Retinal pigment epithelial cell (primary cell): ENCODE measurements at regions not wholly inside any gene's neighbourhood (a gene's known extent, or its start where the extent isn't known, plus 50 kb on each side); places are given as distances from the start of the nearest gene placed in this dataset.

Source experiments
- DNase-seq: peaks from one replicate; pipeline ENCODE4 v3.0.0-alpha.2; 2010; ENCODE audit warnings: low read depth
- H3K4me3 ChIP-seq: 2 replicates; pipeline ENCODE4 v1.5.1; 2011; ENCODE audit warnings: mild to moderate bottlenecking, low read length, control low read depth, moderate library complexity
- TF ChIP-seq, protein P1 (sequence below): conservative IDR thresholded peaks from 2 replicates; pipeline ENCODE4 v1.5.1; 2011; ENCODE audit warnings: low read depth, low read length, control low read depth, inconsistent platforms

DNA sequence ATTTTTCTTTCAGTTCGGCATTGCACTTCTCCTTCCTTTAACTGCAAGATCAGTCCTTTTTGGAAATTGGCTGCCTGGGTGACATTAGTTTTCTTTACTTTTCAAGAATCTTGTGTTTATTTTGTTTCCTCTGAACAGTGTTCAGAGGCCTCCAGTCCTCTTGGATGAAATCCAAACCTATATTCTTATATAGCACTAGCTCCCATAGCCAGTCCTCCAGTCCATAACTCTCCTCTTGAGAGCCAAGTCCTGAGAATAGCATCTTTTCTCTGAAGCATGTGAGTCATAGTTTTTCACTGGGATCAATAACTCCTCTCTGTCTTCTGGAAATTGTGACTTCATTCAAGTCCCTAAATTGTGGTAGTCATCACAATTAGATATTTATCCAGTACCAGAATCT is 357.5 kb downstream of the RAPGEF2 start:
- H3K4me3 ChIP-seq, result no peak overlapping the region
- no peak for DNase-seq
- TF ChIP-seq, protein P1, sequence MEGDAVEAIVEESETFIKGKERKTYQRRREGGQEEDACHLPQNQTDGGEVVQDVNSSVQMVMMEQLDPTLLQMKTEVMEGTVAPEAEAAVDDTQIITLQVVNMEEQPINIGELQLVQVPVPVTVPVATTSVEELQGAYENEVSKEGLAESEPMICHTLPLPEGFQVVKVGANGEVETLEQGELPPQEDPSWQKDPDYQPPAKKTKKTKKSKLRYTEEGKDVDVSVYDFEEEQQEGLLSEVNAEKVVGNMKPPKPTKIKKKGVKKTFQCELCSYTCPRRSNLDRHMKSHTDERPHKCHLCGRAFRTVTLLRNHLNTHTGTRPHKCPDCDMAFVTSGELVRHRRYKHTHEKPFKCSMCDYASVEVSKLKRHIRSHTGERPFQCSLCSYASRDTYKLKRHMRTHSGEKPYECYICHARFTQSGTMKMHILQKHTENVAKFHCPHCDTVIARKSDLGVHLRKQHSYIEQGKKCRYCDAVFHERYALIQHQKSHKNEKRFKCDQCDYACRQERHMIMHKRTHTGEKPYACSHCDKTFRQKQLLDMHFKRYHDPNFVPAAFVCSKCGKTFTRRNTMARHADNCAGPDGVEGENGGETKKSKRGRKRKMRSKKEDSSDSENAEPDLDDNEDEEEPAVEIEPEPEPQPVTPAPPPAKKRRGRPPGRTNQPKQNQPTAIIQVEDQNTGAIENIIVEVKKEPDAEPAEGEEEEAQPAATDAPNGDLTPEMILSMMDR, result no peak

DNA sequence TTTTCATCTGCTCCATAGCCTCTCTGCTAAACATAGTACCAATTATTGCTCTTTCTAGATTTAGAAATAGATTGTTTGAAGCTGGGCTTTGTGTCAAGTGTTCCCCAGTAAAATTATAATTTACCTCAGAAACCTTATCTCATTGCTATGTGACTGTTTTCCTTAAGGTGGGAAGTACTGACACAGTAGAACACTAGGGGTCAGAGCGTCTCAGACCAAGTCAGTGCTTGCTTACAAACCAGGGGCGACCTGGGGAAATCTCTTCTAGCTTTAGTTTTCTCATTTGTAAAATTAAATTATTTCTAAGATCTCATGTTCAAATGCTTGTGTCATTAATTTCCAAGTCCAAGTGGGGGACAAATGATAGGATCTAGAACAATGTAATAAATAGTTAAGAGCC is 360.4 kb downstream of the RAPGEF2 start:
- no peak overlapping the region for H3K4me3 ChIP-seq
- TF ChIP-seq, protein P1, result no peak
- no peak for DNase-seq

DNA sequence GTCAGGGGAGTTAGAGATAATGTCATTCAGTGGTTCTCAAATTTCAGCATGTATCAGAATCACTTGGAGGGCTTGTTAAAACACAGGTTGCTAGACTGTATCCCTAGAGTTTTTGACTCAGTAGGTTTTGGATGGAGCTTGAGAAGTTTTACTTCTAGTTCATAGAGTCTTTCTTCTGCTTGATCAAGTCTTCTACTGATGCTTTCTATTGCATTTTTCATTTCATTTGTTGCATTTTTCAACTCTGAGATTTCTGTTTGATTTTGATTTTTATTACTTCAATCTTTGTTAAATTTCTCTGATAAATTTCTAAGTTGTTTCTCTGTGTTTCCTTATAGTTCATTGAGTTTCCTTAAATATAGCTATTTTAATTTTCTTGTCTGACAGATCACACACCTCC is 361.4 kb downstream of the RAPGEF2 start:
- no peak for DNase-seq
- no peak overlapping the region for H3K4me3 ChIP-seq
- TF ChIP-seq, protein P1, result no peak

DNA sequence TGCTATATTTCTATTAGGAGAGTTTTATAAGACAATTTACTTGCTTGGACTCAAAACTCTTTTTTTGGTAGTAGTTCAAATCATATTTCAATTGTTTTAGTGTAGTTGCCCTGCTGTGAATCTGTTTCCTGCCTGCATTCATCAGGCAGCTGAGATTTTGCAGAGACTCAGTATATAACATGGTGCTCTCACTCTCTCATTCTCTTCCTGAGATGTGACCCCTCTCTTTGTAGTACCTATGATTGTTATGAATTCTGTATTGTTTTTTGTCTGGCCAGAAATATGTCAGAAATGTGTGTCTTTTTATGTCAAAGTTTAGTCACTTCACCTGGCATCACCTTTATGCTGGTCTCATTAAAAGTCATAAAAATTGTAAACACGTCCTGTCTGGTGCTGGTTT is 374.0 kb downstream of the RAPGEF2 start:
- DNase-seq, result no peak
- TF ChIP-seq, protein P1, result no peak
- H3K4me3 ChIP-seq, result no peak overlapping the region

DNA sequence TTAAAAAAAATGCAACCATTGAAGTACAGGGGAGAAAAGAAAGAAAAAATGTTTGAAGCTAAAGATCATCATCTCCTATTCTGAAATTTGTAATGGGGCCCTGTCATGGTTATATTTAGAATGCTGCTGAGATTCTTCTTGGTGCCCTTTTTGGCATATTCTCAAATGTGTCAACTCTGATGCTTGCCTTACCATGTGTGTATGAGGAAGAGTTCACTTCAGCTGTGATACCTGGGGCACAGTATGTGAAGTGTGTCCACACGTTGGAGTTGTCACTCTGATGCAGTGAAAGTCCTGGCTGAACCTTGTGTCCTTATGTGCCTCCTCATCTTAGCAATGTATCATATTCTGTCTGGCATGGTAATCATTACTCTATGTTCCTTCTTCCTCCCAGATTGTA is 377.9 kb downstream of the RAPGEF2 start:
- DNase-seq, result no peak
- TF ChIP-seq, protein P1, result no peak
- no peak overlapping the region for H3K4me3 ChIP-seq

DNA sequence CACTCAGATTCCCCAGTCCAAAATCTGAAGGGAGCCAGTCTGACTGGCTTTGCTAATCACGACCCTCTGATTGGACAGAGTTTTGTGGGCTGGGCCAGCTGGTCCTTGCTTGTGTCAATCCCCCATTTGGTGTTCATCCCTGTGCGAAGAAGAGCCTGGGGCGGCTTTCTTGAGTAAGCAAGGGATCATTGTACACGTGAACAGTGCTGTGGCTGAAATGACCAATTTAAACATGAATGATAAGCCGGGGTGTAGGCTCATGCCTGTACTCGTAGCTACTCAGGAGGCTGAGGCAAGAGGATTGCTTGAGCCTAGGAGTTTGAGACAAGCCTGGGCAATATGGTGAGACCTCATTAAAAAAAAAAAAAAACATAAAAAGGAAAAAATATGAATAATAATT is 379.1 kb downstream of the RAPGEF2 start:
- no peak overlapping the region for H3K4me3 ChIP-seq
- no peak for DNase-seq
- TF ChIP-seq, protein P1, result no peak

DNA sequence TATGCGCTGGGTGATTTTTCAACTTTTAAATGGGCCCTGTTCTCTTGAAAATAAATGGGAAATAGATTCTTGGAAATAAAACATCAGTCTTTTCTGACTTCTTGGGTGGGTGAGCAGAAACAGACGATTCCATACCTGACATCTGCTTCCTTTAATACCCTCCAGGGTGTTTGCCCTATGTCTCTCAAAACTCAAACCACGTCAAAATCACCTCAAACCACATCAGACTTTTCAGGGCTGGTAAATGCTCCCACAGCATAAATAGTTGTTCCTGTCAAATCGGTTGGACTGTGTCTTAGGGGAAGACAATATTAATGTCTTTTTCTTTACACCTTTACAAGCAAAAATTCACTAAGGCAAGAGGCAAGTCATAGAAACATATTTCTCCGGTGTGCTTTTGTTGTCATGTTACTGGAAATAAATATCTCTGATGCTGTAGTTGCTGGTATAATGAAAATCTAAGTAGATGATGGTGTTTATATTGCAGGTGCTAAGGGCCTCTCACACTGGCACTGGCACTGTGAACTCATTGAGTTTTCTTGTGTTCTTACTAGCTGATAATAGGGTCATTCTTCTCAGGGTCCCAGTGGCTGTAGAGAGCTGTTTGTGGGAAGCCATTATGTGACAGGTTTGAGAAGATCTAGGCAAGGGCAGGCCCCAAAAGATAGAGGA is 380.4 kb downstream of the RAPGEF2 start:
- TF ChIP-seq, protein P1, result no peak
- H3K4me3 ChIP-seq, result no peak overlapping the region
- no peak for DNase-seq
